ENCODE measurements at regions not wholly inside any gene's neighbourhood (a gene's known extent, or its start where the extent isn't known, plus 50 kb on each side); places are given as distances from the start of the nearest gene placed in this dataset.
"Not testable (repeated sequence)": the region's sequence is repeated elsewhere in the genome, so short reads cannot be mapped to it uniquely, and the experiment has no call there.

DNA sequence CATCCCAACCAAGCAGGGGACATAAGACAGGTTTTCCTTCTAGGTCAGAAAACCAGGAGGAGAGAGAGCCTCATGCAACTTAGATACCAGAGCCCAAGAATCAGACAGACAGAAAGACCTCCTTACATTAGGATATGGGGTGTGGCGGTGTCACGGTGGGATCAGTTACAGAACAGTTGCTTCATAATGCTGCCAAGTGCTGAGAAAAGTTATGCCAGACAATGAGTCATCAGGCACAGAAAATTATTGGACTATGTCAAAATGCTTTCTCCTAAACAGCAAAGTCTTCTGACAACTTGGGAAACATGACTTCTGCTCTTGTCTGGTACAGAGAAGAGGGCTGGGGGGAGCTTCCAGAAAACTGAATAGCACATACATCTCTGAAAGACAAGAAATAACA lies 1120.2 kb upstream of the TMPRSS15 start:
- no peak for DNase-seq
- Histone ChIP-seq H3K4me1 (no peaks in the 10 kb centered on the region), H3K9me3 (no peaks in the 10 kb centered on the region), H3K4me3 (no peak overlapping the region), H3K27ac (no peak overlapping the region), H3K36me3 (no peaks in the 10 kb centered on the region), H3K27me3 (no peaks in the 10 kb centered on the region)
- intact Hi-C loops (cut with DNase I): no loop called here
- no peak for ATAC-seq
- TF ChIP-seq, protein P1, sequence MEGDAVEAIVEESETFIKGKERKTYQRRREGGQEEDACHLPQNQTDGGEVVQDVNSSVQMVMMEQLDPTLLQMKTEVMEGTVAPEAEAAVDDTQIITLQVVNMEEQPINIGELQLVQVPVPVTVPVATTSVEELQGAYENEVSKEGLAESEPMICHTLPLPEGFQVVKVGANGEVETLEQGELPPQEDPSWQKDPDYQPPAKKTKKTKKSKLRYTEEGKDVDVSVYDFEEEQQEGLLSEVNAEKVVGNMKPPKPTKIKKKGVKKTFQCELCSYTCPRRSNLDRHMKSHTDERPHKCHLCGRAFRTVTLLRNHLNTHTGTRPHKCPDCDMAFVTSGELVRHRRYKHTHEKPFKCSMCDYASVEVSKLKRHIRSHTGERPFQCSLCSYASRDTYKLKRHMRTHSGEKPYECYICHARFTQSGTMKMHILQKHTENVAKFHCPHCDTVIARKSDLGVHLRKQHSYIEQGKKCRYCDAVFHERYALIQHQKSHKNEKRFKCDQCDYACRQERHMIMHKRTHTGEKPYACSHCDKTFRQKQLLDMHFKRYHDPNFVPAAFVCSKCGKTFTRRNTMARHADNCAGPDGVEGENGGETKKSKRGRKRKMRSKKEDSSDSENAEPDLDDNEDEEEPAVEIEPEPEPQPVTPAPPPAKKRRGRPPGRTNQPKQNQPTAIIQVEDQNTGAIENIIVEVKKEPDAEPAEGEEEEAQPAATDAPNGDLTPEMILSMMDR (IDR thresholded peaks at IDR 0.05): no peak

DNA sequence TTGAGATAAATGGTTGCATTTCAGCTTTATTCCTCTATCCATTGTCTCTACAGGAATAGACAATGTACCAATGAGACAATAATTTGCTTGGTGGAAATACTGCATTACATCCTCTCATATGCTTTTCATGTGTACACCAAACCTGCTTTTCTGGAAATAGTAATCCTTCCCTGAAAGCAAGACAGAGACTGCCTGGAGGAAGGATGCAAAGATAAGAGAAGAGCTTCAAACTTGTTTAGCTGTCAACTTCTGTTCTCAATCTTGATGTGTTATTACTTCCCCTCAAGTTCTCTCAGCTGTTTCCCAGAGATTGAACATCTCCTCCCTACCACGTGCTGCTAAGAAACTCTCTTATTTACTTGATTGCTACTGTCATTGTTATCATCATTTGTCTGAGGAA lies 1125.4 kb upstream of the TMPRSS15 start:
- no peaks in the 10 kb centered on the region for H3K4me1 ChIP-seq
- no peaks in the 10 kb centered on the region for H3K36me3 ChIP-seq
- ATAC-seq: no peak
- H3K9me3 ChIP-seq: no peaks in the 10 kb centered on the region
- TF ChIP-seq, protein P1 (IDR thresholded peaks at IDR 0.05): no peak
- intact Hi-C loops (cut with DNase I): no loop called here
- H3K4me3 ChIP-seq: no peak overlapping the region
- H3K27me3 ChIP-seq: no peaks in the 10 kb centered on the region
- no peak overlapping the region for H3K27ac ChIP-seq
- DNase-seq: no peak

DNA sequence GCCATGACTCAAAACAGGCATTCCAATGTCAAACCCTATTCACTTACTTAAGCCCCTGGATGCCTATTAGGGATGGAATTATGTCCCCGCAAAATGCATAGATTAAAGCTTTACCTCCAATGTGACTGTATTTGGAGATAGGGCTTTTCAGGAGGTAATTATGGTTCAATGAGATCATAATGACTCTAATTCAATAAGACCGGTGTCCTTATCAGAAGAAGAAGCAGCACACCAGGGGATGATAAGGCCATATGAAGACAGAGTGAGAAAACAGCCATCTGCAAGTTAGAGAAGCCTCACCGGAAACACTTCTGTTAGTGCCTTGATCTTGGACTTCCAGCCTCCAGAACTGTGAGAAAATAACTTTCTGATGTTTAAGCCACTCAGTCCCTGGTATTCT lies 1131.8 kb upstream of the TMPRSS15 start:
- H3K27me3 ChIP-seq: no peaks in the 10 kb centered on the region
- no peak overlapping the region for H3K27ac ChIP-seq
- intact Hi-C loops (cut with DNase I): no loop called here
- H3K36me3 ChIP-seq: no peaks in the 10 kb centered on the region
- no peaks in the 10 kb centered on the region for H3K4me1 ChIP-seq
- DNase-seq: no peak
- H3K4me3 ChIP-seq: no peak overlapping the region
- no peak for ATAC-seq
- TF ChIP-seq, protein P1 (IDR thresholded peaks at IDR 0.05): no peak
- no peaks in the 10 kb centered on the region for H3K9me3 ChIP-seq

DNA sequence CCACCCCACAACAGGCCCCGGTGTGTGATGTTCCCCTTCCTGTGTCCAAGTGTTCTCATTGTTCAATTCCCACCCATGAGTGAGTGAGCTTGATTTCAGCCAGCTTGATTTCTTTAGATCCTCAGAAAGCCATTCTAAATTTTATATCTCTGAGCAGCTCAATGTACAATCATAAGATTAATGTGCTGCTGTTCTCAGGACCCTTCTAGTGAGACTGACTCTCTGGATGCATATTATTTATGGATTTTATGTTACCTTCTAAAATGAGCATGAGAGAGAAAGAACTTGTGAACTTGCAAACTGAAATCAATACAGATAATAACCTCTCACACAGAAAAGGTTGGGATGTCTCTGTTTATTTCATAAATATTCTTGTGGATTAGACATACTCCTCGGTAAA lies 1133.5 kb upstream of the TMPRSS15 start:
- DNase-seq: no peak
- intact Hi-C loops (cut with DNase I): no loop called here
- Histone ChIP-seq H3K4me3 (no peak overlapping the region), H3K4me1 (no peaks in the 10 kb centered on the region), H3K36me3 (no peaks in the 10 kb centered on the region), H3K27me3 (no peaks in the 10 kb centered on the region), H3K9me3 (no peaks in the 10 kb centered on the region), H3K27ac (no peak overlapping the region)
- TF ChIP-seq, protein P1 (IDR thresholded peaks at IDR 0.05): no peak
- no peak for ATAC-seq

DNA sequence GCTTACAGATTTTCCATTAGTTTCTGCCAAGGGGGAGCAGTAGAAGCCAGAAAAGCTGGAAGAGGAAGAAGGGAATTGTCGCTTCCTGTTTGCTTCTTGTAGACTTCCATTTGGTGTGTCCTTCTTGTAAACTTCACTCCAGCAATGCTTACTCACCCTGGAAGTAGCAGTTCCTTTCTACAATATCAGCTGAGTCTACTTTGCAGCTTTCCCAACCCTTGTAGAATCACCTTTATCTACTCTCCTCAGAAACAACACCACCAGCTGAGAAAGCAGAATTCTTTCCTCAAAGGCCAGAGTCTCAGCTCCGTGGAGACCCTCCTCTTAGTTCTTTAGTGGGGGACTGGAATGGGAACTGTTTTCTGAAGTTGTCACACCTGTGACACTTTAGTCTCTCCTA lies 1136.7 kb upstream of the TMPRSS15 start:
- H3K9me3 ChIP-seq: no peaks in the 10 kb centered on the region
- no peak overlapping the region for H3K4me3 ChIP-seq
- DNase-seq (no peak), ATAC-seq (no peak)
- intact Hi-C loops (cut with DNase I): no loop called here
- TF ChIP-seq, protein P1 (IDR thresholded peaks at IDR 0.05): no peak
- no peaks in the 10 kb centered on the region for H3K4me1 ChIP-seq
- H3K27ac ChIP-seq: no peak overlapping the region
- no peaks in the 10 kb centered on the region for H3K27me3 ChIP-seq
- no peaks in the 10 kb centered on the region for H3K36me3 ChIP-seq

DNA sequence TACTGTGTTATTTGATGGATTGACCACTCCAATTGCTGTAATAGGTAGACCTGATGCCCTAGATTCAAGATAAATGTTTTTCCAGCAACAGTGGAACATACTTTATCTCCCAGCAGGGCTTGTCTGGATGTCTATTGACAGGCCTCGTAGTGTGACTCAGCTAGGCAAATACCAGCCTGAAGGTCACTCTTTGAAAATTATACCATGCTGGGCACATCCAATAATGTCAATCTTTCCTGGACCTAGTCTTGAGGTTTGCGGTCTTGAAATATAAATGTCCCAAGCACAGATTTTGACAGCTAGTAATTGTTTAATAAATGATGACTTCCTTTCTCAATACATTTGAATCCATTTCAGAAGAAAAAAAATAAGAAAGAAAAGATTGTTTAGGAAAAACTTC lies 1138.0 kb upstream of the TMPRSS15 start:
- intact Hi-C loops (cut with DNase I): no loop called here
- Histone ChIP-seq H3K4me1 (no peaks in the 10 kb centered on the region), H3K27ac (no peak overlapping the region), H3K27me3 (no peaks in the 10 kb centered on the region), H3K9me3 (no peaks in the 10 kb centered on the region), H3K4me3 (no peak overlapping the region), H3K36me3 (no peaks in the 10 kb centered on the region)
- DNase-seq (no peak), ATAC-seq (no peak)
- TF ChIP-seq, protein P1 (IDR thresholded peaks at IDR 0.05): no peak

DNA sequence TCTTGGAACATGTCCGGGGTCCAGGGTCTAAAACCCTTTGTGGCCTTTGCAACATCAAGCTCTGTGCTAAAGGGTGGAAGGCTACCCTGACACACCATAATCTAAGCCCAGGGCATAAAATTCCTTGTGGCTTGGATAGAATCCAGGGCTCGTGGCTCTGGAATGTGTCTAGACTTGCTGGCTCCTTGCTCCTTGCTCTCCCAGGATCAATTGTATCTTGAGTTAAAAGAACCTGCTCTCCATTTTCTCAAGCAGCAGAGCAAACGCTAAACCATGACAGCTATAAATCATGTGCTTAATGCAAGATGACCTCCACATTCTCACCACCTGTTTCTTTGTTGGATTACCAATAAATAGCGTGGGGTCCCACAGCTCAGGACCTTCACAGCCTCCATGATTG lies 1140.9 kb upstream of the TMPRSS15 start:
- H3K9me3 ChIP-seq; H3K27me3 ChIP-seq; DNase-seq; intact Hi-C loops (cut with DNase I); H3K27ac ChIP-seq; H3K36me3 ChIP-seq; ATAC-seq; H3K4me1 ChIP-seq; H3K4me3 ChIP-seq: not testable (repeated sequence)
